HepG2 (cell line): ENCODE measurements at regions not wholly inside any gene's neighbourhood (a gene's known extent, or its start where the extent isn't known, plus 50 kb on each side); places are given as distances from the start of the nearest gene placed in this dataset.

Source experiments
- ATAC-seq: fragments of 200-7000 bp; cut with Tn5 transposase; 3 replicates; pipeline ENCODE4 v1.9.1; 2020; ENCODE audit warnings: mild to moderate bottlenecking, moderate library complexity
- BruUV-seq: library from RNA; stranded (reverse); fragments of 400-500 nt; replicated peaks from 2 replicates; lab custom pipeline; 2021; lab: Mats Ljungman, UMichigan
- CTCF ChIA-PET: fragments of 300-600 bp; formaldehyde crosslinking; extraction: SDS; loops from one replicate; lab custom pipeline; 2021; ENCODE audit warnings: low total read pairs, inconsistent platforms, low intra/inter-chr PET ratio; lab: Yijun Ruan, JAX
- POLR2A ChIA-PET: fragments of 350-600 bp; sonication (Branson Sonifier 250); formaldehyde crosslinking; loops from one replicate; lab custom pipeline; 2020; ENCODE audit warnings: antibody characterized with exemption, inconsistent platforms; lab: Yijun Ruan, JAX
- DNase-seq: peaks from one replicate; pipeline ENCODE4 v3.0.0-alpha.2; 2015; ENCODE audit warnings: low spot score
- FAIRE-seq: peaks from 3 replicates; lab custom pipeline; 2011; peaks lifted over from hg19 to GRCh38; lab: Jason Lieb, UNC
- H2AFZ ChIP-seq: one replicate; pipeline ENCODE4 v1.6.1; 2011; ENCODE audit warnings: low read length, inconsistent platforms
- H3K27ac ChIP-seq: fragments of 300-600 bp; 3 replicates; pipeline ENCODE4 v1.8.0; 2011; ENCODE audit warnings: mixed run types, mild to moderate bottlenecking, mixed read lengths, low read length, inconsistent platforms; ENCODE audit not compliant: insufficient read depth; ENCODE audit errors: extremely low read length
- H3K27me3 ChIP-seq, 2 experiments: fragments of 200-600 bp in 1 of 2; 2 replicates in 1 of 2; 3 replicates in 1 of 2; pipeline versions ENCODE4 v1.6.0 to v1.8.0; 2011; ENCODE audit warnings: low read length in 2 of 2, mild to moderate bottlenecking in 2 of 2, moderate library complexity in 2 of 2, inconsistent platforms in 1 of 2; ENCODE audit not compliant: insufficient read depth in 2 of 2, control insufficient read depth in 1 of 2
- H3K36me3 ChIP-seq, 2 experiments: fragments of 200-600 bp in 1 of 2; replicated peaks in 1 of 2; 2 replicates in 1 of 2; 3 replicates in 1 of 2; pipeline versions ENCODE4 v1.5.1 to v1.8.0; 2011; ENCODE audit warnings: low read length in 2 of 2, inconsistent platforms in 1 of 2; ENCODE audit not compliant: insufficient read depth in 2 of 2, control insufficient read depth in 1 of 2
- H3K4me1 ChIP-seq: 2 replicates; pipeline ENCODE4 v1.5.1; 2012; ENCODE audit warnings: low read length, inconsistent platforms; ENCODE audit not compliant: insufficient read depth
- H3K4me2 ChIP-seq: 2 replicates; pipeline ENCODE4 v1.6.0; 2011; ENCODE audit warnings: low read depth, low read length, inconsistent platforms
- H3K4me3 ChIP-seq, 3 experiments: fragments of 200-600 bp in 1 of 3; sonication (generic), shearing (Covaris generic) in 1 of 3; replicated peaks in 1 of 3; 2 replicates each; pipeline ENCODE4 v1.5.1; 2011 to 2016; ENCODE audit warnings: low read length in 3 of 3, inconsistent platforms in 2 of 3, low read depth in 2 of 3, mild to moderate bottlenecking in 2 of 3, control low read depth in 1 of 3, mixed read lengths in 1 of 3; ENCODE audit not compliant: insufficient read depth in 1 of 3
- H3K79me2 ChIP-seq: one replicate; pipeline ENCODE4 v1.6.1; 2011; ENCODE audit warnings: low read length, inconsistent platforms; ENCODE audit not compliant: insufficient read depth
- H3K9ac ChIP-seq: 2 replicates; pipeline ENCODE4 v1.6.0; 2011; ENCODE audit warnings: mild to moderate bottlenecking, low read depth, low read length, inconsistent platforms; ENCODE audit not compliant: insufficient read depth
- H3K9me3 ChIP-seq: 2 replicates; pipeline ENCODE4 v1.5.1; 2012; ENCODE audit warnings: mild to moderate bottlenecking, low read length
- H4K20me1 ChIP-seq: 2 replicates; pipeline ENCODE4 v1.6.0; 2011; ENCODE audit warnings: inconsistent platforms, mild to moderate bottlenecking, low read length, moderate library complexity; ENCODE audit not compliant: insufficient read depth
- HNF4G ChIP-seq, 2 experiments: sonication (generic) in 1 of 2; formaldehyde crosslinking in 1 of 2; IDR thresholded peaks; 2 replicates each; pipeline versions ENCODE4 v1.4.0 to v1.6.1; 2011 to 2020; ENCODE audit warnings: borderline replicate concordance in 2 of 2, low read depth in 2 of 2, mild to moderate bottlenecking in 2 of 2, low read length in 1 of 2, missing genetic modification reagents in 1 of 2, moderate library complexity in 1 of 2
- PHF21A ChIP-seq: sonication (generic); formaldehyde crosslinking; IDR thresholded peaks from 2 replicates; pipeline ENCODE4 v1.5.0; 2020; ENCODE audit warnings: mild to moderate bottlenecking, missing genetic modification reagents
- RNF2 ChIP-seq: fragments of 450-650 bp; conservative IDR thresholded peaks from 2 replicates; pipeline ENCODE4 v1.6.1; 2016; ENCODE audit warnings: low read depth
- ZNF101 ChIP-seq: sonication (generic); formaldehyde crosslinking; IDR thresholded peaks from 2 replicates; pipeline ENCODE4 v1.4.0; 2020; ENCODE audit warnings: mild to moderate bottlenecking, low read depth, missing genetic modification reagents, borderline replicate concordance
- whole genome bisulfite sequencing: methylation state at CpG from one replicate; pipeline ENCODE4 v1.1.6; 2017; ENCODE audit warnings: low lambda C conversion rate; 5-methylcytosine and 5-hydroxymethylcytosine counted together
- in situ Hi-C: cut with HindIII; loops from 2 replicates; pipeline ENCODE4 v1.10.0; 2017; ENCODE audit warnings: low pct_unique_long_range_greater_than_20kb; ENCODE audit not compliant: extremely low pct_ligation_motif_present
- intact Hi-C: fragments of 100-400 bp; cut with micrococcal nuclease; formaldehyde crosslinking; loops from one replicate; pipeline ENCODE4 v1.10.0; 2022; ENCODE audit not compliant: unreplicated experiment
- TF ChIP-seq, protein P1 (sequence below): sonication (generic); formaldehyde crosslinking; conservative IDR thresholded peaks from 2 replicates; pipeline ENCODE4 v1.4.0; 2020; ENCODE audit warnings: mild to moderate bottlenecking, missing genetic modification reagents, moderate library complexity
- TF ChIP-seq, protein P2 (sequence below): sonication (generic); formaldehyde crosslinking; IDR thresholded peaks from 2 replicates; pipeline ENCODE4 v1.5.0; 2020; ENCODE audit warnings: mild to moderate bottlenecking, missing genetic modification reagents, borderline replicate concordance
- TF ChIP-seq, protein P3 (sequence below): IDR thresholded peaks from 2 replicates; pipeline ENCODE4 v1.6.1; 2016

DNA sequence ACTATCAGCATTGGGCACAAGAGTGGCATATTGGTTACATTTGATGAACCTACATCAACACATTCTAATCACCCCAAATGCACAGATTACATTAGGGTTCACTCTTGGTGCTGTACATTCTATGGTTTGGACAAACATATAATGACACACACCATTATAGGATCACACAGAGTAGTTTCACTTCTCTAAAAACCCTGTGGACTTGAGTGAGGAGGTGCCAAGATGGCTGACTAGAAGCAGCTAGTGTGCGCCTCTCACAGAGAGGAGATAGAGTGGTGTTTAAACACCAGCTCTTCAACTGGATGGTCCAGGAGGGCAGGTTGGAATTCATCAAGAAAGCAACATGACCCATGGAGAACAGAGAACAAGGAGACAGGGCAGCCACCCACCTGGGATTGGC, 265.6 kb downstream of the TDRD3 start (continued):
- TF ChIP-seq RNF2 (no peak), PHF21A (CRISPR knock-in tag) (no peak), HNF4G (IDR thresholded peaks at IDR 0.05; ENCODE audit: borderline replicate concordance, low read depth, low read length) (no peak), HNF4G (CRISPR knock-in tag; IDR thresholded peaks at IDR 0.05; ENCODE audit: borderline replicate concordance, low read depth) (no peak)
- TF ChIP-seq, protein P1, sequence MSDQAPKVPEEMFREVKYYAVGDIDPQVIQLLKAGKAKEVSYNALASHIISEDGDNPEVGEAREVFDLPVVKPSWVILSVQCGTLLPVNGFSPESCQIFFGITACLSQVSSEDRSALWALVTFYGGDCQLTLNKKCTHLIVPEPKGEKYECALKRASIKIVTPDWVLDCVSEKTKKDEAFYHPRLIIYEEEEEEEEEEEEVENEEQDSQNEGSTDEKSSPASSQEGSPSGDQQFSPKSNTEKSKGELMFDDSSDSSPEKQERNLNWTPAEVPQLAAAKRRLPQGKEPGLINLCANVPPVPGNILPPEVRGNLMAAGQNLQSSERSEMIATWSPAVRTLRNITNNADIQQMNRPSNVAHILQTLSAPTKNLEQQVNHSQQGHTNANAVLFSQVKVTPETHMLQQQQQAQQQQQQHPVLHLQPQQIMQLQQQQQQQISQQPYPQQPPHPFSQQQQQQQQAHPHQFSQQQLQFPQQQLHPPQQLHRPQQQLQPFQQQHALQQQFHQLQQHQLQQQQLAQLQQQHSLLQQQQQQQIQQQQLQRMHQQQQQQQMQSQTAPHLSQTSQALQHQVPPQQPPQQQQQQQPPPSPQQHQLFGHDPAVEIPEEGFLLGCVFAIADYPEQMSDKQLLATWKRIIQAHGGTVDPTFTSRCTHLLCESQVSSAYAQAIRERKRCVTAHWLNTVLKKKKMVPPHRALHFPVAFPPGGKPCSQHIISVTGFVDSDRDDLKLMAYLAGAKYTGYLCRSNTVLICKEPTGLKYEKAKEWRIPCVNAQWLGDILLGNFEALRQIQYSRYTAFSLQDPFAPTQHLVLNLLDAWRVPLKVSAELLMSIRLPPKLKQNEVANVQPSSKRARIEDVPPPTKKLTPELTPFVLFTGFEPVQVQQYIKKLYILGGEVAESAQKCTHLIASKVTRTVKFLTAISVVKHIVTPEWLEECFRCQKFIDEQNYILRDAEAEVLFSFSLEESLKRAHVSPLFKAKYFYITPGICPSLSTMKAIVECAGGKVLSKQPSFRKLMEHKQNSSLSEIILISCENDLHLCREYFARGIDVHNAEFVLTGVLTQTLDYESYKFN (CRISPR knock-in tag): no peak

DNA sequence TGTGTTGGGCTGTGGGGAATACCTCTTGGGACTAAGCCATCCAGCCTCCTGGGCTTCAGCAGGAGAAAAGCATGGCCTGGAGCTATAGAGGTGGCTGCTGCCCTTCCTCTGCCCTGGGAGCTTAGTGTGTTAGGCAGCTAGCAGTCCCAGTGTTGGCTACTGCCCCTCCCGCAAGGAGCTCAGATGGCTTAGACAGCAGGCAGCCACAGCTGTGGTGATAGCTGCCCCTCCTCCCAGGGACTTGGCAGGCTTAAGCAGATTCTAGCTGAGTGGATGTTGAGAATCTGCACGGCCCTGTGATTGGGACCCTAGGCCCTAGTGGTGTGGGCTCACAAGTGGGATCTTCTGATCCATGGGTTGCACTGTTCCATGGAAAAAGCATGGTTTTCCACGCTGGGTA, 264.5 kb downstream of the TDRD3 start:
- H3K4me2 ChIP-seq: no peak overlapping the region
- no peak overlapping the region for H3K27ac ChIP-seq
- ChIA-PET CTCF (no interaction called here), POLR2A (no interaction called here)
- H3K79me2 ChIP-seq: no peaks in the 10 kb centered on the region
- H2AFZ ChIP-seq: no peak overlapping the region
- no peak for ATAC-seq
- H4K20me1 ChIP-seq: no peaks in the 10 kb centered on the region
- no CpG with 5 or more reads among the region's 3 CpGs for WGBS
- FAIRE-seq: no peak
- in situ Hi-C loops (no loop called here), intact Hi-C loops (no loop called here)
- H3K9ac ChIP-seq: no peak overlapping the region
- H3K36me3 ChIP-seq: no peaks in the 10 kb centered on the region
- H3K9me3 ChIP-seq: no peaks in the 10 kb centered on the region
- H3K4me1 ChIP-seq: no peaks in the 10 kb centered on the region
- BruUV-seq: no TSS peak
- DNase-seq: no peak
- 0 out of 5 replicates have a peak, but pooled peaks cover 0 to 6% of the 10 kb centered on the region in 2 experiments for H3K27me3 ChIP-seq
- no peak overlapping the region for H3K4me3 ChIP-seq
- TF ChIP-seq, protein P2, sequence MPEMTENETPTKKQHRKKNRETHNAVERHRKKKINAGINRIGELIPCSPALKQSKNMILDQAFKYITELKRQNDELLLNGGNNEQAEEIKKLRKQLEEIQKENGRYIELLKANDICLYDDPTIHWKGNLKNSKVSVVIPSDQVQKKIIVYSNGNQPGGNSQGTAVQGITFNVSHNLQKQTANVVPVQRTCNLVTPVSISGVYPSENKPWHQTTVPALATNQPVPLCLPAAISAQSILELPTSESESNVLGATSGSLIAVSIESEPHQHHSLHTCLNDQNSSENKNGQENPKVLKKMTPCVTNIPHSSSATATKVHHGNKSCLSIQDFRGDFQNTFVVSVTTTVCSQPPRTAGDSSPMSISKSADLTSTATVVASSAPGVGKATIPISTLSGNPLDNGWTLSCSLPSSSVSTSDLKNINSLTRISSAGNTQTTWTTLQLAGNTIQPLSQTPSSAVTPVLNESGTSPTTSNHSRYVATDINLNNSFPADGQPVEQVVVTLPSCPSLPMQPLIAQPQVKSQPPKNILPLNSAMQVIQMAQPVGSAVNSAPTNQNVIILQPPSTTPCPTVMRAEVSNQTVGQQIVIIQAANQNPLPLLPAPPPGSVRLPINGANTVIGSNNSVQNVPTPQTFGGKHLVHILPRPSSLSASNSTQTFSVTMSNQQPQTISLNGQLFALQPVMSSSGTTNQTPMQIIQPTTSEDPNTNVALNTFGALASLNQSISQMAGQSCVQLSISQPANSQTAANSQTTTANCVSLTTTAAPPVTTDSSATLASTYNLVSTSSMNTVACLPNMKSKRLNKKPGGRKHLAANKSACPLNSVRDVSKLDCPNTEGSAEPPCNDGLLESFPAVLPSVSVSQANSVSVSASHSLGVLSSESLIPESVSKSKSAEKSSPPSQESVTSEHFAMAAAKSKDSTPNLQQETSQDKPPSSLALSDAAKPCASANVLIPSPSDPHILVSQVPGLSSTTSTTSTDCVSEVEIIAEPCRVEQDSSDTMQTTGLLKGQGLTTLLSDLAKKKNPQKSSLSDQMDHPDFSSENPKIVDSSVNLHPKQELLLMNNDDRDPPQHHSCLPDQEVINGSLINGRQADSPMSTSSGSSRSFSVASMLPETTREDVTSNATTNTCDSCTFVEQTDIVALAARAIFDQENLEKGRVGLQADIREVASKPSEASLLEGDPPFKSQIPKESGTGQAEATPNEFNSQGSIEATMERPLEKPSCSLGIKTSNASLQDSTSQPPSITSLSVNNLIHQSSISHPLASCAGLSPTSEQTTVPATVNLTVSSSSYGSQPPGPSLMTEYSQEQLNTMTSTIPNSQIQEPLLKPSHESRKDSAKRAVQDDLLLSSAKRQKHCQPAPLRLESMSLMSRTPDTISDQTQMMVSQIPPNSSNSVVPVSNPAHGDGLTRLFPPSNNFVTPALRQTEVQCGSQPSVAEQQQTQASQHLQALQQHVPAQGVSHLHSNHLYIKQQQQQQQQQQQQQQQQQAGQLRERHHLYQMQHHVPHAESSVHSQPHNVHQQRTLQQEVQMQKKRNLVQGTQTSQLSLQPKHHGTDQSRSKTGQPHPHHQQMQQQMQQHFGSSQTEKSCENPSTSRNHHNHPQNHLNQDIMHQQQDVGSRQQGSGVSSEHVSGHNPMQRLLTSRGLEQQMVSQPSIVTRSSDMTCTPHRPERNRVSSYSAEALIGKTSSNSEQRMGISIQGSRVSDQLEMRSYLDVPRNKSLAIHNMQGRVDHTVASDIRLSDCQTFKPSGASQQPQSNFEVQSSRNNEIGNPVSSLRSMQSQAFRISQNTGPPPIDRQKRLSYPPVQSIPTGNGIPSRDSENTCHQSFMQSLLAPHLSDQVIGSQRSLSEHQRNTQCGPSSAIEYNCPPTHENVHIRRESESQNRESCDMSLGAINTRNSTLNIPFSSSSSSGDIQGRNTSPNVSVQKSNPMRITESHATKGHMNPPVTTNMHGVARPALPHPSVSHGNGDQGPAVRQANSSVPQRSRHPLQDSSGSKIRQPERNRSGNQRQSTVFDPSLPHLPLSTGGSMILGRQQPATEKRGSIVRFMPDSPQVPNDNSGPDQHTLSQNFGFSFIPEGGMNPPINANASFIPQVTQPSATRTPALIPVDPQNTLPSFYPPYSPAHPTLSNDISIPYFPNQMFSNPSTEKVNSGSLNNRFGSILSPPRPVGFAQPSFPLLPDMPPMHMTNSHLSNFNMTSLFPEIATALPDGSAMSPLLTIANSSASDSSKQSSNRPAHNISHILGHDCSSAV (CRISPR knock-in tag): no peak
- TF ChIP-seq, protein P3, sequence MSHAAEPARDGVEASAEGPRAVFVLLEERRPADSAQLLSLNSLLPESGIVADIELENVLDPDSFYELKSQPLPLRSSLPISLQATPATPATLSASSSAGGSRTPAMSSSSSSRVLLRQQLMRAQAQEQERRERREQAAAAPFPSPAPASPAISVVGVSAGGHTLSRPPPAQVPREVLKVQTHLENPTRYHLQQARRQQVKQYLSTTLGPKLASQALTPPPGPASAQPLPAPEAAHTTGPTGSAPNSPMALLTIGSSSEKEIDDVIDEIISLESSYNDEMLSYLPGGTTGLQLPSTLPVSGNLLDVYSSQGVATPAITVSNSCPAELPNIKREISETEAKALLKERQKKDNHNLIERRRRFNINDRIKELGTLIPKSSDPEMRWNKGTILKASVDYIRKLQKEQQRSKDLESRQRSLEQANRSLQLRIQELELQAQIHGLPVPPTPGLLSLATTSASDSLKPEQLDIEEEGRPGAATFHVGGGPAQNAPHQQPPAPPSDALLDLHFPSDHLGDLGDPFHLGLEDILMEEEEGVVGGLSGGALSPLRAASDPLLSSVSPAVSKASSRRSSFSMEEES (CRISPR knock-in tag): no peak
- no peak for TF ChIP-seq ZNF101 (CRISPR knock-in tag)
